ENCODE measurements at regions not wholly inside any gene's neighbourhood (a gene's known extent, or its start where the extent isn't known, plus 50 kb on each side); places are given as distances from the start of the nearest gene placed in this dataset.

DNA sequence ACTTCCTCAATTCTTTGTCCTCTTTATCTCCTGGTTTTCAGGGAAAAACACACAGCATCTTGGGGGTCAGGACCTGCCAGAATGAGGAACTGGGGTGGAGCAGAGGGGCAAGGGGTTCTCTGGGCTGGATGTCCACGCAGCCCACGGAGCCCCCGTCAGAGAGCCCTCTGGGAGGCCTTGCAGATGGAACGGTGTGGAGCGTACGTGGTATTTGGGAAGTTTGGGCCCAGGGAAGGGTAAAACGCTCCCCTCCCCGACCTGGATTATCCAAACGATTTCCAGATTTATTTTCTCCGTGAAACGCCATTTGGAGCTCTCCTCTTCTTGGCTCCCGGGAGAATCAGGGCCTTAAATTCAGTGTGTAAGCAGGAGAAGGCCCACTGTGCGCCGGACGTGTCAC, 51.7 kb upstream of the ZNF536 start:
- TF ChIP-seq, protein P1, sequence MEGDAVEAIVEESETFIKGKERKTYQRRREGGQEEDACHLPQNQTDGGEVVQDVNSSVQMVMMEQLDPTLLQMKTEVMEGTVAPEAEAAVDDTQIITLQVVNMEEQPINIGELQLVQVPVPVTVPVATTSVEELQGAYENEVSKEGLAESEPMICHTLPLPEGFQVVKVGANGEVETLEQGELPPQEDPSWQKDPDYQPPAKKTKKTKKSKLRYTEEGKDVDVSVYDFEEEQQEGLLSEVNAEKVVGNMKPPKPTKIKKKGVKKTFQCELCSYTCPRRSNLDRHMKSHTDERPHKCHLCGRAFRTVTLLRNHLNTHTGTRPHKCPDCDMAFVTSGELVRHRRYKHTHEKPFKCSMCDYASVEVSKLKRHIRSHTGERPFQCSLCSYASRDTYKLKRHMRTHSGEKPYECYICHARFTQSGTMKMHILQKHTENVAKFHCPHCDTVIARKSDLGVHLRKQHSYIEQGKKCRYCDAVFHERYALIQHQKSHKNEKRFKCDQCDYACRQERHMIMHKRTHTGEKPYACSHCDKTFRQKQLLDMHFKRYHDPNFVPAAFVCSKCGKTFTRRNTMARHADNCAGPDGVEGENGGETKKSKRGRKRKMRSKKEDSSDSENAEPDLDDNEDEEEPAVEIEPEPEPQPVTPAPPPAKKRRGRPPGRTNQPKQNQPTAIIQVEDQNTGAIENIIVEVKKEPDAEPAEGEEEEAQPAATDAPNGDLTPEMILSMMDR (IDR thresholded peaks at IDR 0.05), result no peak
- no peak for TF ChIP-seq POLR2A (IDR thresholded peaks at IDR 0.05)

All from body of pancreas (tissue), 4 donors.